ENCODE measurements at regions not wholly inside any gene's neighbourhood (a gene's known extent, or its start where the extent isn't known, plus 50 kb on each side); places are given as distances from the start of the nearest gene placed in this dataset.

DNA sequence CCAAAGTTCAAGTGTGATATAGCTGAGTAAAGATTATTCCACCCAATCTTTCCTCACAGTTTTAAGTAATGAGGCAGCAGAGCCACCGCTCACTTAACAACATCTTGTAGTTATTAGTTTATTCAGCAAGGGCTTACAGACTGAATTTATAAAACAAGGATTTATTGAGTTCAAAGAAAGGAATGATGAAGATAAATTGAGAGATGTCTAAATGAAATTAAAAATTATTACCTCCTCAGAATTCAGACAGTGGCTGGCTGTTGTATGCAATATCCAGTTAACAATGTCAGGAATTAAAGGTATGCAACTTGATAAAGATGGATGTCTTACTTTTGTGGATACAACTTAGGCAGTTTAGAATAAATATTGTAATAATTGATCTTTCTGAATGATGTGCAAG, 927.3 kb upstream of the CDH2 start:
- TF ChIP-seq, protein P1, sequence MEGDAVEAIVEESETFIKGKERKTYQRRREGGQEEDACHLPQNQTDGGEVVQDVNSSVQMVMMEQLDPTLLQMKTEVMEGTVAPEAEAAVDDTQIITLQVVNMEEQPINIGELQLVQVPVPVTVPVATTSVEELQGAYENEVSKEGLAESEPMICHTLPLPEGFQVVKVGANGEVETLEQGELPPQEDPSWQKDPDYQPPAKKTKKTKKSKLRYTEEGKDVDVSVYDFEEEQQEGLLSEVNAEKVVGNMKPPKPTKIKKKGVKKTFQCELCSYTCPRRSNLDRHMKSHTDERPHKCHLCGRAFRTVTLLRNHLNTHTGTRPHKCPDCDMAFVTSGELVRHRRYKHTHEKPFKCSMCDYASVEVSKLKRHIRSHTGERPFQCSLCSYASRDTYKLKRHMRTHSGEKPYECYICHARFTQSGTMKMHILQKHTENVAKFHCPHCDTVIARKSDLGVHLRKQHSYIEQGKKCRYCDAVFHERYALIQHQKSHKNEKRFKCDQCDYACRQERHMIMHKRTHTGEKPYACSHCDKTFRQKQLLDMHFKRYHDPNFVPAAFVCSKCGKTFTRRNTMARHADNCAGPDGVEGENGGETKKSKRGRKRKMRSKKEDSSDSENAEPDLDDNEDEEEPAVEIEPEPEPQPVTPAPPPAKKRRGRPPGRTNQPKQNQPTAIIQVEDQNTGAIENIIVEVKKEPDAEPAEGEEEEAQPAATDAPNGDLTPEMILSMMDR (IDR thresholded peaks at IDR 0.05), result no peak
- no peak for TF ChIP-seq POLR2A (IDR thresholded peaks at IDR 0.05)

Data from lower leg skin (tissue), 3 donors.